DOHH2 (cell line): ENCODE measurements at regions not wholly inside any gene's neighbourhood (a gene's known extent, or its start where the extent isn't known, plus 50 kb on each side); places are given as distances from the start of the nearest gene placed in this dataset.

Source experiments
- CTCF ChIP-seq: fragments of 200-600 bp; sonication (generic); IDR thresholded peaks from one replicate; pipeline ENCODE4 v1.5.1; 2014; ENCODE audit warnings: antibody characterized with exemption, mild to moderate bottlenecking, low read depth, low read length; ENCODE audit not compliant: poor library complexity, severe bottlenecking
- EZH2phosphoT487 ChIP-seq: fragments of 200-600 bp; sonication (generic); IDR thresholded peaks from 2 replicates; pipeline ENCODE4 v1.6.1; 2017; ENCODE audit warnings: borderline replicate concordance, mild to moderate bottlenecking, antibody characterized with exemption, low read length, moderate library complexity, mixed read lengths

DNA sequence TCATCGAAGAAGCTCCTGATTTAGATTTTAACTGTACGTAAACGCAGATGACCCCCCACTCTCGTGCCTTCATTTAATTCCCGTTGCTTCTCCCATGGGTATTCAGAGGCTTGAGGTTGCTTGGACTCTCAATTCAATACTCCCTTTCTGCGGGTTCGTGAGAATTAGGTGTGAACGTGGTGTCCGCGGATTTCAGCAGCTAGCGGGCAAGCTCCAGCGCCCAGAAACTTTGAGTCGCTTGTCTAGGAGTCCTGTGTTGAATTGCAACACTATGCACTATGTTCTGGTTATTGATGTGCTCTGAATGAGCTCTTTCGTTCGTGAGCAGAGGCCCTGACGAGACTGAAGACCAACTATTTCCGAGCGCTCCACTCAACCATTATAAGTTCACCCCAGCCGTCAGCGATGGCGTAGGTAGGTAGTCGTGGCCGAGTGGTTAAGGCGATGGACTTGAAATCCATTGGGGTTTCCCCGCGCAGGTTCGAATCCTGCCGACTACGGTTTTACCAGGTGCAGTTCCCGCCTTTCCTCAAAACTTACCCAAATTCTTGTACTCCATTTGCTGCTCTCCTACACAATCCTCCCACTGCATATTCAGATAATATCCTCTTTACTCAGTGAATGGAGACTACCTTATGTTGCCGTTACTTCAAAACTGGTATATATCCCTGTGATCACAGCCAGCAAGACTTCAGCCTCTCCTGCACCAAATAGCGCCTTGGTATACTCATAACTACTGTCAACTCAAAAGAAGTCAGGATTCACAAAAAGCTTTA is 72.6 kb upstream of the ZNF184 start:
- no peak for TF ChIP-seq CTCF
- no peak for TF ChIP-seq EZH2phosphoT487
